ENCODE measurements at regions not wholly inside any gene's neighbourhood (a gene's known extent, or its start where the extent isn't known, plus 50 kb on each side); places are given as distances from the start of the nearest gene placed in this dataset.

- DNase-seq (ENCODE audit: low read depth in 2 of 2): no peak
Observed at GRCh38 chr18:24561369-24561965, 101.0 kb downstream of the HRH4 start.

- no peak for DNase-seq (ENCODE audit: low read depth in 2 of 2)
Observed at GRCh38 chr18:24567199-24567598, 106.8 kb downstream of the HRH4 start.

- no peak for DNase-seq (ENCODE audit: low read depth in 2 of 2)
Observed at GRCh38 chr18:24570716-24571115, 110.3 kb downstream of the HRH4 start.

- no peak for DNase-seq (ENCODE audit: low read depth in 2 of 2)
Observed at GRCh38 chr18:24582771-24583170, 122.3 kb downstream of the HRH4 start.

GRCh38 chr18:24584205-24584604 lies 123.8 kb downstream of the HRH4 start:
- no peak for DNase-seq (ENCODE audit: low read depth in 2 of 2)

- DNase-seq (ENCODE audit: low read depth in 2 of 2): no peak
Observed at GRCh38 chr18:24584813-24585212, 124.4 kb downstream of the HRH4 start.

- no peak for DNase-seq (ENCODE audit: low read depth in 2 of 2)
Observed at GRCh38 chr18:24585996-24586566, 125.6 kb downstream of the HRH4 start.

- DNase-seq (ENCODE audit: low read depth in 2 of 2): no peak
Observed at GRCh38 chr18:24586662-24587360, 126.4 kb downstream of the HRH4 start.

GRCh38 chr18:24588440-24588839 lies 128.0 kb downstream of the HRH4 start:
- no peak for DNase-seq (ENCODE audit: low read depth in 2 of 2)

GRCh38 chr18:24590946-24591345 lies 130.5 kb downstream of the HRH4 start:
- no peak for DNase-seq (ENCODE audit: low read depth in 2 of 2)

- DNase-seq (ENCODE audit: low read depth in 2 of 2): no peak
Observed at GRCh38 chr18:24593401-24593800, 133.0 kb downstream of the HRH4 start.

GRCh38 chr18:24593886-24594285 lies 133.4 kb downstream of the HRH4 start:
- no peak for DNase-seq (ENCODE audit: low read depth in 2 of 2)

- no peak for DNase-seq (ENCODE audit: low read depth in 2 of 2)
Observed at GRCh38 chr18:24595561-24596031, 135.2 kb downstream of the HRH4 start.

GRCh38 chr18:24600076-24600654 lies 139.7 kb downstream of the HRH4 start:
- DNase-seq (ENCODE audit: low read depth in 2 of 2): no peak

- DNase-seq (ENCODE audit: low read depth in 2 of 2): no peak
Observed at GRCh38 chr18:24601585-24601984, 141.1 kb downstream of the HRH4 start.

- DNase-seq (ENCODE audit: low read depth in 2 of 2): no peak
Observed at GRCh38 chr18:24602201-24602600, 141.8 kb downstream of the HRH4 start.

GRCh38 chr18:24603151-24603550 lies 142.7 kb downstream of the HRH4 start:
- no peak for DNase-seq (ENCODE audit: low read depth in 2 of 2)

- no peak for DNase-seq (ENCODE audit: low read depth in 2 of 2)
Observed at GRCh38 chr18:24605444-24605843, 145.0 kb downstream of the HRH4 start.

- DNase-seq (ENCODE audit: low read depth in 2 of 2): no peak
Observed at GRCh38 chr18:24609254-24609653, 148.8 kb downstream of the HRH4 start.

GRCh38 chr18:24611075-24611474 lies 150.6 kb downstream of the HRH4 start:
- no peak for DNase-seq (ENCODE audit: low read depth in 2 of 2)

- no peak for DNase-seq (ENCODE audit: low read depth in 2 of 2)
Observed at GRCh38 chr18:24613896-24614640, 153.6 kb downstream of the HRH4 start.

- DNase-seq (ENCODE audit: low read depth in 2 of 2): no peak
Observed at GRCh38 chr18:24616653-24617052, 156.2 kb downstream of the HRH4 start.

All from stimulated activated CD4-positive, alpha-beta T cell treated with anti-CD3 and anti-CD28 coated beads, Interleukin-1b, Interleukin-23, amount 100 ng/mL, for 1 hour (primary cell).